HEK293 (cell line): ENCODE measurements at regions not wholly inside any gene's neighbourhood (a gene's known extent, or its start where the extent isn't known, plus 50 kb on each side); places are given as distances from the start of the nearest gene placed in this dataset.

Experiments used
- CTCF ChIA-PET: fragments of 350-600 bp; formaldehyde crosslinking; extraction: SDS; loops from one replicate; lab custom pipeline; 2021; ENCODE audit warnings: antibody characterized with exemption; lab: Yijun Ruan, JAX
- POLR2A ChIA-PET: fragments of 300-600 bp; formaldehyde crosslinking; extraction: SDS; loops from one replicate; lab custom pipeline; 2020; ENCODE audit warnings: antibody characterized with exemption, inconsistent platforms; lab: Yijun Ruan, JAX
- H3K27ac ChIP-seq: fragments of 200-500 bp; sonication (Bioruptor generic); 2 replicates; pipeline ENCODE4 v1.5.1; 2014; ENCODE audit warnings: low read depth, low read length, control low read depth, inconsistent platforms; ENCODE audit errors: extremely low read depth
- H3K36me3 ChIP-seq, 2 experiments: fragments of 200-500 bp in 1 of 2; sonication (Bioruptor generic) in 1 of 2; 1 replicate in 1 of 2; 2 replicates in 1 of 2; pipeline ENCODE4 v1.5.1; 2014 to 2017; ENCODE audit warnings: inconsistent platforms in 2 of 2, low read length in 2 of 2; ENCODE audit not compliant: control insufficient read depth in 2 of 2, insufficient read depth in 1 of 2
- H3K4me1 ChIP-seq: fragments of 200-500 bp; sonication (Bioruptor generic); 2 replicates; pipeline ENCODE4 v1.5.1; 2014; ENCODE audit warnings: mild to moderate bottlenecking, low read length, inconsistent platforms; ENCODE audit not compliant: control insufficient read depth, insufficient read depth
- H3K4me3 ChIP-seq: 2 replicates; pipeline ENCODE4 v1.5.1; 2011; ENCODE audit warnings: low read depth, mild to moderate bottlenecking, control low read depth, low read length, moderate library complexity
- H3K9me3 ChIP-seq: fragments of 200-500 bp; sonication (Bioruptor generic); 2 replicates; pipeline ENCODE4 v1.5.1; 2014; ENCODE audit warnings: low read depth, low read length, inconsistent platforms; ENCODE audit not compliant: control insufficient read depth, insufficient read depth
- ATF2 ChIP-seq: fragments of 450-650 bp; formaldehyde crosslinking; IDR thresholded peaks from 2 replicates; pipeline ENCODE4 v1.5.1; 2016; ENCODE audit warnings: missing biosample characterization, missing genetic modification characterization, low read depth
- BCL11B ChIP-seq: fragments of 450-650 bp; formaldehyde crosslinking; IDR thresholded peaks from 2 replicates; pipeline ENCODE4 v1.5.1; 2016; ENCODE audit warnings: low read depth, missing biosample characterization, missing genetic modification characterization
- ELK4 ChIP-seq: IDR thresholded peaks from 2 replicates; pipeline ENCODE4 v1.6.1; 2011; ENCODE audit warnings: mild to moderate bottlenecking, low read depth, low read length, borderline replicate concordance
- INSM2 ChIP-seq: fragments of 450-650 bp; formaldehyde crosslinking; IDR thresholded peaks from 2 replicates; pipeline ENCODE4 v1.5.1; 2016; ENCODE audit warnings: missing biosample characterization, missing genetic modification characterization
- KLF8 ChIP-seq: fragments of 450-650 bp; formaldehyde crosslinking; IDR thresholded peaks from 2 replicates; pipeline ENCODE4 v1.5.1; 2016; ENCODE audit warnings: missing biosample characterization, missing genetic modification characterization
- PRDM10 ChIP-seq: fragments of 450-650 bp; formaldehyde crosslinking; IDR thresholded peaks from 2 replicates; pipeline ENCODE4 v1.5.1; 2016; ENCODE audit warnings: missing biosample characterization, missing genetic modification characterization
- TRIM28 ChIP-seq: IDR thresholded peaks from 2 replicates; pipeline ENCODE4 v1.6.1; 2011; ENCODE audit warnings: low read length, control low read depth, borderline replicate concordance
- ZBTB44 ChIP-seq: fragments of 450-650 bp; IDR thresholded peaks from 2 replicates; pipeline ENCODE4 v1.5.1; 2018; ENCODE audit warnings: missing biosample characterization, mild to moderate bottlenecking, missing genetic modification characterization
- ZNF10 ChIP-seq: fragments of 450-650 bp; formaldehyde crosslinking; IDR thresholded peaks from 2 replicates; pipeline ENCODE4 v1.5.1; 2017; ENCODE audit warnings: missing biosample characterization, missing genetic modification characterization
- ZNF132 ChIP-seq: fragments of 450-650 bp; formaldehyde crosslinking; IDR thresholded peaks from 2 replicates; pipeline ENCODE4 v1.5.1; 2017; ENCODE audit warnings: missing biosample characterization, missing genetic modification characterization, borderline replicate concordance
- ZNF140 ChIP-seq: fragments of 450-650 bp; formaldehyde crosslinking; IDR thresholded peaks from 2 replicates; pipeline ENCODE4 v1.5.1; 2016; ENCODE audit warnings: missing biosample characterization, missing genetic modification characterization
- ZNF169 ChIP-seq: fragments of 450-650 bp; formaldehyde crosslinking; IDR thresholded peaks from 2 replicates; pipeline ENCODE4 v1.5.1; 2016; ENCODE audit warnings: missing biosample characterization, missing genetic modification characterization
- ZNF184 ChIP-seq: fragments of 450-650 bp; IDR thresholded peaks from 2 replicates; pipeline ENCODE4 v1.5.1; 2018; ENCODE audit warnings: missing biosample characterization, mild to moderate bottlenecking, missing genetic modification characterization
- ZNF23 ChIP-seq: fragments of 450-650 bp; formaldehyde crosslinking; IDR thresholded peaks from 2 replicates; pipeline ENCODE4 v1.5.1; 2016; ENCODE audit warnings: missing biosample characterization, missing genetic modification characterization, borderline replicate concordance
- ZNF239 ChIP-seq: fragments of 450-650 bp; formaldehyde crosslinking; IDR thresholded peaks from 2 replicates; pipeline ENCODE4 v1.5.1; 2016; ENCODE audit warnings: missing biosample characterization, missing genetic modification characterization
- ZNF248 ChIP-seq: fragments of 450-650 bp; formaldehyde crosslinking; IDR thresholded peaks from 2 replicates; pipeline ENCODE4 v1.5.1; 2017; ENCODE audit warnings: missing biosample characterization, missing genetic modification characterization
- ZNF335 ChIP-seq: fragments of 450-650 bp; formaldehyde crosslinking; conservative IDR thresholded peaks from 2 replicates; pipeline ENCODE4 v1.5.1; 2016; ENCODE audit warnings: missing biosample characterization, missing genetic modification characterization
- ZNF366 ChIP-seq: fragments of 450-650 bp; formaldehyde crosslinking; conservative IDR thresholded peaks from 2 replicates; pipeline ENCODE4 v1.5.1; 2016; ENCODE audit warnings: missing biosample characterization, missing genetic modification characterization
- ZNF391 ChIP-seq: fragments of 450-650 bp; formaldehyde crosslinking; IDR thresholded peaks from 2 replicates; pipeline ENCODE4 v1.5.1; 2016; ENCODE audit warnings: low read depth, missing biosample characterization, missing genetic modification characterization, borderline replicate concordance
- ZNF423 ChIP-seq: fragments of 450-650 bp; formaldehyde crosslinking; IDR thresholded peaks from 2 replicates; pipeline ENCODE4 v1.5.1; 2016; ENCODE audit warnings: missing biosample characterization, missing genetic modification characterization
- ZNF513 ChIP-seq: fragments of 450-650 bp; IDR thresholded peaks from 2 replicates; pipeline ENCODE4 v1.5.1; 2018; ENCODE audit warnings: missing biosample characterization, missing genetic modification characterization
- ZNF514 ChIP-seq: fragments of 450-650 bp; formaldehyde crosslinking; IDR thresholded peaks from 2 replicates; pipeline ENCODE4 v1.5.1; 2016; ENCODE audit warnings: missing biosample characterization, missing genetic modification characterization
- ZNF529 ChIP-seq: fragments of 450-650 bp; formaldehyde crosslinking; IDR thresholded peaks from 2 replicates; pipeline ENCODE4 v1.5.1; 2017; ENCODE audit warnings: missing genetic modification characterization, missing biosample characterization; ENCODE audit not compliant: insufficient replicate concordance
- ZNF600 ChIP-seq: fragments of 450-650 bp; formaldehyde crosslinking; IDR thresholded peaks from 2 replicates; pipeline ENCODE4 v1.5.1; 2016; ENCODE audit warnings: missing biosample characterization, missing genetic modification characterization
- ZNF626 ChIP-seq: fragments of 450-650 bp; sonication (Bioruptor Pico); formaldehyde crosslinking; IDR thresholded peaks from 2 replicates; pipeline ENCODE4 v1.5.1; 2018; ENCODE audit warnings: missing biosample characterization, missing genetic modification characterization, inconsistent platforms
- ZNF660 ChIP-seq: fragments of 450-650 bp; IDR thresholded peaks from 2 replicates; pipeline ENCODE4 v1.5.1; 2018; ENCODE audit warnings: missing biosample characterization, mild to moderate bottlenecking, missing genetic modification characterization
- ZSCAN30 ChIP-seq: fragments of 450-650 bp; IDR thresholded peaks from 2 replicates; pipeline ENCODE4 v1.5.1; 2018; ENCODE audit warnings: missing biosample characterization, mild to moderate bottlenecking, missing genetic modification characterization, moderate library complexity

- Histone ChIP-seq H3K9me3 (no peaks in the 10 kb centered on the region; the same call in 1 of the 2 replicates), H3K4me3 (no peak overlapping the region), H3K36me3 (no peaks in the 10 kb centered on the region), H3K27ac (no peak overlapping the region), H3K4me1 (no peaks in the 10 kb centered on the region)
- TF ChIP-seq ZNF660 (tag by site-specific recombination) (no peak), ZNF626 (tag by site-specific recombination) (no peak), ZNF184 (tag by site-specific recombination) (no peak), ZNF514 (no peak), ZNF140 (tag by site-specific recombination) (no peak), ZNF600 (no peak), ZBTB44 (tag by site-specific recombination) (no peak), ATF2 (tag by site-specific recombination) (no peak), ZNF529 (tag by site-specific recombination) (no peak), ZNF366 (tag by site-specific recombination) (no peak), ZNF248 (tag by site-specific recombination) (no peak), PRDM10 (tag by site-specific recombination) (no peak), ELK4 (no peak), ZNF513 (tag by site-specific recombination) (no peak)
- ChIA-PET POLR2A (no interaction called here), CTCF (no interaction called here)
These were observed 192.6 kb upstream of the PRDM9 start for GRCh38 chr5:23314827-23315226.

GRCh38 chr5:23305055-23305454 lies 202.4 kb upstream of the PRDM9 start:
- POLR2A ChIA-PET, result no interaction called here
- Histone ChIP-seq H3K27ac (no peak overlapping the region), H3K36me3 (no peaks in the 10 kb centered on the region), H3K4me3 (no peak overlapping the region), H3K9me3 (no peaks in the 10 kb centered on the region; the same call in 1 of the 2 replicates), H3K4me1 (no peaks in the 10 kb centered on the region)
- CTCF ChIA-PET, result no interaction called here
- TF ChIP-seq TRIM28 (no peak), ZNF239 (tag by site-specific recombination) (no peak), ZNF391 (tag by site-specific recombination) (no peak), ZNF10 (tag by site-specific recombination) (no peak), ZNF132 (tag by site-specific recombination) (no peak), KLF8 (no peak), ZNF335 (tag by site-specific recombination) (no peak), ZNF169 (tag by site-specific recombination) (no peak), BCL11B (tag by site-specific recombination) (no peak), ZNF23 (tag by site-specific recombination) (no peak), ZSCAN30 (tag by site-specific recombination) (no peak), INSM2 (tag by site-specific recombination) (no peak), ZNF423 (tag by site-specific recombination) (no peak)
